MCF 10A (cell line): ENCODE measurements at regions not wholly inside any gene's neighbourhood (a gene's known extent, or its start where the extent isn't known, plus 50 kb on each side); places are given as distances from the start of the nearest gene placed in this dataset.

ENCODE experiments used
- BruUV-seq: library from RNA; stranded (reverse); fragments of 400-500 nt; replicated peaks from 2 replicates; lab custom pipeline; 2021; lab: Mats Ljungman, UMichigan
- CTCF ChIA-PET: fragments of 300-600 bp; sonication (Branson Sonifier 250); formaldehyde crosslinking; extraction: SDS; loops from one replicate; lab custom pipeline; 2021; ENCODE audit warnings: antibody characterized with exemption, inconsistent platforms; lab: Yijun Ruan, JAX
- POLR2A ChIA-PET: fragments of 300-600, 350-650 bp; sonication (Branson Sonifier 250); formaldehyde crosslinking; extraction: SDS; loops from one replicate; lab custom pipeline; 2020; ENCODE audit warnings: antibody characterized with exemption, inconsistent platforms; lab: Yijun Ruan, JAX
- DNase-seq: peaks from one replicate; pipeline ENCODE4 v3.0.0-alpha.2; 2018; ENCODE audit not compliant: unreplicated experiment
- H3K27ac Mint-ChIP-seq: one replicate; pipeline ENCODE4 v1.8.0; 2022; ENCODE audit warnings: mild to moderate bottlenecking, low read depth, mixed read lengths; ENCODE audit not compliant: unreplicated experiment
- H3K27me3 Mint-ChIP-seq: one replicate; pipeline ENCODE4 v1.8.0; 2022; ENCODE audit warnings: mixed read lengths; ENCODE audit not compliant: insufficient read depth, unreplicated experiment
- H3K36me3 Mint-ChIP-seq: one replicate; pipeline ENCODE4 v1.8.0; 2022; ENCODE audit warnings: mild to moderate bottlenecking, moderate library complexity, mixed read lengths; ENCODE audit not compliant: insufficient read depth, unreplicated experiment
- H3K4me1 Mint-ChIP-seq: one replicate; pipeline ENCODE4 v1.8.0; 2022; ENCODE audit warnings: mixed read lengths; ENCODE audit not compliant: insufficient read depth, unreplicated experiment
- H3K4me3 Mint-ChIP-seq: one replicate; pipeline ENCODE4 v1.8.0; 2022; ENCODE audit warnings: mild to moderate bottlenecking, moderate library complexity, mixed read lengths; ENCODE audit not compliant: unreplicated experiment
- H3K9me3 Mint-ChIP-seq: one replicate; pipeline ENCODE4 v1.8.0; 2022; ENCODE audit warnings: mixed read lengths; ENCODE audit not compliant: unreplicated experiment
- intact Hi-C: fragments of 100-400 bp; cut with micrococcal nuclease; formaldehyde crosslinking; loops from 2 replicates; pipeline ENCODE4 v1.14.1; 2022
- TF ChIP-seq, protein P1 (sequence below): fragments of 200-600 bp; IDR thresholded peaks from one replicate; pipeline ENCODE4 v1.8.0; 2022; ENCODE audit warnings: antibody characterized with exemption, mild to moderate bottlenecking; ENCODE audit not compliant: unreplicated experiment

GRCh38 chr6:77245026-77245425, 218.3 kb downstream of the HTR1B start:
- CTCF ChIA-PET = interaction anchor here (0.9 kb wide), 1 partner anchor 187 kb away, joined by 3 read pairs; no protein-coding TSS in a partner anchor
- Mint-ChIP-seq H3K4me1 (peaks cover 6% of the 10 kb centered on the region), H3K9me3 (peaks cover 8% of the 10 kb centered on the region), H3K4me3 (no peak overlapping the region), H3K27me3 (no peaks in the 10 kb centered on the region), H3K27ac (no peak overlapping the region), H3K36me3 (no peaks in the 10 kb centered on the region)
- intact Hi-C loops = no loop called here
- TF ChIP-seq, protein P1, sequence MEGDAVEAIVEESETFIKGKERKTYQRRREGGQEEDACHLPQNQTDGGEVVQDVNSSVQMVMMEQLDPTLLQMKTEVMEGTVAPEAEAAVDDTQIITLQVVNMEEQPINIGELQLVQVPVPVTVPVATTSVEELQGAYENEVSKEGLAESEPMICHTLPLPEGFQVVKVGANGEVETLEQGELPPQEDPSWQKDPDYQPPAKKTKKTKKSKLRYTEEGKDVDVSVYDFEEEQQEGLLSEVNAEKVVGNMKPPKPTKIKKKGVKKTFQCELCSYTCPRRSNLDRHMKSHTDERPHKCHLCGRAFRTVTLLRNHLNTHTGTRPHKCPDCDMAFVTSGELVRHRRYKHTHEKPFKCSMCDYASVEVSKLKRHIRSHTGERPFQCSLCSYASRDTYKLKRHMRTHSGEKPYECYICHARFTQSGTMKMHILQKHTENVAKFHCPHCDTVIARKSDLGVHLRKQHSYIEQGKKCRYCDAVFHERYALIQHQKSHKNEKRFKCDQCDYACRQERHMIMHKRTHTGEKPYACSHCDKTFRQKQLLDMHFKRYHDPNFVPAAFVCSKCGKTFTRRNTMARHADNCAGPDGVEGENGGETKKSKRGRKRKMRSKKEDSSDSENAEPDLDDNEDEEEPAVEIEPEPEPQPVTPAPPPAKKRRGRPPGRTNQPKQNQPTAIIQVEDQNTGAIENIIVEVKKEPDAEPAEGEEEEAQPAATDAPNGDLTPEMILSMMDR = no peak
- POLR2A ChIA-PET = interaction anchor here (0.7 to 1.3 kb wide), 3 partner anchors 33 to 39 kb away, joined by 3 to 5 read pairs (median 3); no protein-coding TSS in a partner anchor
- DNase-seq = no peak
- no TSS peak for BruUV-seq

- ChIA-PET POLR2A (no interaction called here), CTCF (no interaction called here)
- Mint-ChIP-seq H3K27me3 (no peaks in the 10 kb centered on the region), H3K27ac (no peak overlapping the region), H3K4me1 (no peaks in the 10 kb centered on the region), H3K36me3 (peaks cover 3% of the 10 kb centered on the region), H3K9me3 (no peaks in the 10 kb centered on the region), H3K4me3 (no peak overlapping the region)
- no peak for DNase-seq
- BruUV-seq = no TSS peak
- intact Hi-C loops = no loop called here
- TF ChIP-seq, protein P1 = no peak
Observed at GRCh38 chr6:77231438-77232305, 231.6 kb downstream of the HTR1B start.

DNA sequence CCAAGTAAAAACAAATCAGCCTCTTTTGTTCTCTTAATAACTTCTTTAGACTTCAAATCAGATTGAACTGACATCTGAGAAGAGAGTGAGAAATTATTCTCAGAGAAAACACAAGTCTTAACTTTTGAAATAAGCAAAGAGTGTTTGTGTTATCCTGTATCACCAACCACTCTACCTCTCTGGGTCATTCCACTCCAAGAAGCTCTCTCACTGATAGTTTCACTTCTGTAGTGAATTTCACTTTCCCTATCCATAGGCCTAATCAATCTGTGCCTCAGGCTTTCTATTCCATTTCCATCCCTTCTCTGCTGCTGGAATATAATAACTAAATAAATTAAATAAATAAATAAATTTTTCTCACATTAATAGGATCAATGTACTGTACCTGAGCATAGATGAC, 235.0 kb downstream of the HTR1B start:
- CTCF ChIA-PET = no interaction called here
- TF ChIP-seq, protein P1 = no peak
- no TSS peak for BruUV-seq
- H3K4me3 Mint-ChIP-seq = no peak overlapping the region
- DNase-seq = no peak
- no peaks in the 10 kb centered on the region for H3K27me3 Mint-ChIP-seq
- H3K36me3 Mint-ChIP-seq = no peaks in the 10 kb centered on the region
- POLR2A ChIA-PET = no interaction called here
- H3K27ac Mint-ChIP-seq = no peak overlapping the region
- intact Hi-C loops = no loop called here
- H3K9me3 Mint-ChIP-seq = peaks cover 6% of the 10 kb centered on the region
- H3K4me1 Mint-ChIP-seq = no peaks in the 10 kb centered on the region

DNA sequence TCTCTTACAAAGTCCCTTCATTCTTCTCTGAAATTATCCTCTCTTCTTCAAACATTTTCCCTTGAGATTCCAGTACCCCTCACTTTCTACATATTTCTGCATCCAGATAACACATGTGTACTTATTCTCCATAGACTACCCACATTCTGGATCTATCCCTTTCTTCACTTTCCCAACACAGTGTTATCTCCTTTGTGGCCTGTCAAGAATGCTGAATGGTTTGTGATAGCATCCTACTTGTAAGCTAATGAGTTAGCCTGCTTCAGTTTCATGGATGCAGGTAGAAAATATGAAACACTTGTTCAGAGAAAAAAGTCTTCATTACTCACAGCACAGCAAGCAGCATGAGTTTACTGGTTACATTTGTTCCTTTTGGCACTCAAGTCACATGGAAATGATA, 245.4 kb downstream of the HTR1B start:
- Mint-ChIP-seq H3K4me1 (no peaks in the 10 kb centered on the region), H3K27ac (no peak overlapping the region), H3K4me3 (no peak overlapping the region), H3K9me3 (peaks cover 9% of the 10 kb centered on the region), H3K36me3 (peaks cover 10% of the 10 kb centered on the region), H3K27me3 (no peaks in the 10 kb centered on the region)
- POLR2A ChIA-PET = interaction anchor here (0.6 kb wide), 1 partner anchor 236 kb away, joined by 3 read pairs; no protein-coding TSS in a partner anchor
- BruUV-seq = no TSS peak
- intact Hi-C loops = no loop called here
- TF ChIP-seq, protein P1 = no peak
- no peak for DNase-seq
- CTCF ChIA-PET = no interaction called here
